ENCODE measurements at regions not wholly inside any gene's neighbourhood (a gene's known extent, or its start where the extent isn't known, plus 50 kb on each side); places are given as distances from the start of the nearest gene placed in this dataset.
"Not testable (repeated sequence)": the region's sequence is repeated elsewhere in the genome, so short reads cannot be mapped to it uniquely, and the experiment has no call there.

DNA sequence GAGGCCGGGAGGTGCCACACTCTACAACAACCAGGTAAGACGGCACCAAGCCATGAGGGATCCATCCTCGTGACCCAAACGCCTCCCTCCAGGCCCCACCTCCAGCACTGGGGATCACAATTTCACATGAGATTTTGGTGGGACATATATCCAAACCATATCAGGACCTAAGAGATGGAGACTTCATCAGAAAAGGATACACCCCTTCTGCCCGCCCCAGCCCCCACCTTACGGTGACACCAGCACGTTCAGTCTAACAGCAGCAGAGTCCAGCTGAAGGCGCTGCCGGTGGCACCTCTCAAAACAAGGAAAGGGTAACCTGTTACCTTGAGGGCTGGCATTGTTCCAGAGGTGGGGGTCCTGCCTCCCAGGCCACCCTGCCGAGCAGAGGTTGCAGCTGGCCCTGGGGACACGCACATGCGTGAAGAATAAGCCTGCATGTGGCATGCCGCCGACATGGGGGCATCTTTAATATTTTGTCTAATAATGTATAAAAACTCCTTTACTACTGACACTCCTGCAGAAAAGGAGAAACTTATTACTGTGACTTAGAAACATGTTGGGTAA, 154.4 kb downstream of the GALR1 start:
- Histone ChIP-seq H3K27me3 (no peaks in the 10 kb centered on the region), H3K36me3 (no peaks in the 10 kb centered on the region), H3K9me3 (no peaks in the 10 kb centered on the region), H3K4me3 (no peak overlapping the region)
- DNase-seq = no peak

DNA sequence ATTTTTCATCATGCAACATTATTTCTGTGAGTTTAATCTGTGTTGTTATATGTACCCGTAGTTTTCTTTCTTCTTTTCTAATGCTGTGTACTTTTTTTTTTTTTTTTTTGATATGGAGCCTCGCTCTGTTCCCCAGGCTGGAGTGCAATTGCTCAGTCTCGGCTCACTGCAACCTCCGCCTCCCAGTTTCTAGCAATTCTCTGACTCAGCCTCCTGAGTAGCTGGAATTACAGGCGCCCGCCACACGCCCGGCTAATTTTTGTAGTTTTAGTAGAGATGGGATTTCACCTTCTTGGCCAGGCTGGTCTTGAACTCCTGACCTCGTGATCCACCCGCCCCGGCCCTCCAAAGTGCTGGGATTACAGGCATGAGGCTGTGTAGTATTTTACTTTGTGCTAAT, 155.4 kb downstream of the GALR1 start:
- H3K36me3 ChIP-seq = no peaks in the 10 kb centered on the region
- H3K9me3 ChIP-seq = no peaks in the 10 kb centered on the region
- H3K4me3 ChIP-seq = no peak overlapping the region
- no peaks in the 10 kb centered on the region for H3K27me3 ChIP-seq
- no peak for DNase-seq

DNA sequence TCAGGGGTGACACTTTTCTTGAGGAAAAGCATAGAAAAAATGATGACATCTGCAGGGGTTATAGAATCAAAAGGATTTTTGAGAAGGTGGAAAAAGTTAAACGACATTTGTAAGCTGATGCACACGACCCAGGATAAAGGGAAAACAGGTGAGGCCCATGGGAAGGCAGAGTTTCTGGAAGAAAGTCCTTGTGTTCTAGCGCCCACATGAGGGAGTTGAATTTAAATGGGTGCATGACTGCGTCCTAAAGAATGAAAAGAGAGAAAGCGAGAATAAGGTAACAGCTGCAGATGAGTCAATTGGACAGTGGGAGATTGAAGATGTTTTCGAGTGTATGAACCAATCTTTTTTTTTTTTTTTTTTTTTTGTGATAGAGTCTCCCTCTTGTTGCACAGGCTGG, 158.1 kb downstream of the GALR1 start:
- Histone ChIP-seq H3K36me3 (no peaks in the 10 kb centered on the region), H3K9me3 (no peaks in the 10 kb centered on the region), H3K27me3 (no peaks in the 10 kb centered on the region), H3K4me3 (no peak overlapping the region)
- no peak for DNase-seq

DNA sequence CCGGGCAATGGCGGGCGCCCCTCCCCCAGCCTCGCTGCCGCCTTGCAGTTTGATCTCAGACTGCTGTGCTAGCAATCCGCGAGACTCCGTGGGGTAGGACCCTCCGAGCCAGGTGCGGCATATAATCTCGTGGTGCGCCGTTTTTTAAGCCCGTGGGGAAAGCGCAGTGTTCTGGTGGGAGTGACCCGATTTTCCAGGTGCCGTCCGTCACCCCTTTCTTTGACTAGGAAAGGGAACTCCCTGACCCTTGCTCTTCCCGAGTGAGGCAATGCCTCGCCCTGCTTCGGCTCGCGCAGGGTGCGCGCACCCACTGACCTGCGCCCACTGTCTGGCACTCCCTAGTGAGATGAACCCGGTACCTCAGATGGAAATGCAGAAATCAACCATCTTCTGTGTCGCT, 171.9 kb downstream of the GALR1 start:
- H3K4me3 ChIP-seq, H3K36me3 ChIP-seq, DNase-seq, H3K9me3 ChIP-seq, H3K27me3 ChIP-seq: not testable (repeated sequence)

DNA sequence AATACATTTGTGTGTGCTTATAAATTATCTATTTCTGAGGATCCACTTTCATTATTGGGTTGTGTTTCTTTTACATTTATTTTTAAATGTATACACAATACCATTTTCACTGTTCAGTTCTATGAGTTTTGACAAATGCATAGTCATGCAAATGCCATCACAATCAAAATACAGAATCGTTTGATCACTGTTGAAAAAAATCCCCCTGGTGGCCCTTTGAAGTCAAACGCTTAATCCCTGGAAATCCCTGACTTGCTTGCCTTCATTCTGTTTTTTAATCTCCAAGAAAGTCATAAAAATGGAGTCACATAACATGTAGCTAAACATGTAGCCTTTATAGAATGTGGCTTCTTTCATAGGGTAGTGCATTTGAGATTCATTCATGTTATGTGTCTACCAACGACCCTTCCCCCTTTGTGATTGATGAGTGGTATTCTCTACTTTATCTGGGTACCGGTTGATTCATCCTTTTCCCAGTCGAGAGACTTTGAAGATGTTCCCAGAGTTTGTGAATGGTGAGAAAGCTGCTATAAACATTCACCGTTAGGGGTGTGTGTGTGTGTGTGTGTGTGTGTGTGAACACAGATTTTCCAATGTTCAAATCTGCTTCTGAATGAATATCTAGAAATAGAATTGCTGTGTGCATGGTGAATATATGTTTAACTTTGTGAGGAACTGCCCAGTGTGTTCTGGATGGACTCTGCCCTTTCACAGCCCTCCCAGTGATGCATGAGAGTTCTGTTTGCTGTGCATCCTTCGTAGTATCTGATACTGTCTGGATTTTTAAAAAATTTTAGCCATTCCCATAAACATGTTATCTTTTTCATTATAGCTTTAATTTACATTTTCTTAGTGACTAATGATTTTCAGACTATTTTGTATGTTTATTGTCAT, 173.6 kb downstream of the GALR1 start:
- Histone ChIP-seq H3K36me3 (no peaks in the 10 kb centered on the region), H3K27me3 (no peaks in the 10 kb centered on the region), H3K9me3 (no peaks in the 10 kb centered on the region), H3K4me3 (no peak overlapping the region)
- DNase-seq = no peak

DNA sequence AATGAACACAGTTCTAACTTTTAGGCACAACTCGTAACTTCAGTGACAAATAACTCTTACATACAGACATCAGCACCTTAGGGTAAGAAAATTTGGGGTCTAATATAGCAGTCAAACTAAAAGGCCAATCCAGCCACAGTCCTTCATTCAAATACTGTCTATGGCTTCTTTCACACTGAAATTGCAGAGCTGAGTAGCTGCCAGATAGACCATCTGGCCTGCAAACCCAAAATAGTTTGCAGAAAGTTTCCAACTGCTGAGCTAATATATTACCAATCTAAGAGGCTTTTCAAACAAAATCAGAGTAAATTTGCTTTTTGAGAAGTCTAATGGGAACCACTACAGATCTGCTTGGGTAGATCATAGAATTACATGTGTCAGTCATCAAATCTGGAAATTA, 183.4 kb downstream of the GALR1 start:
- Histone ChIP-seq H3K4me3 (no peak overlapping the region), H3K27me3 (no peaks in the 10 kb centered on the region), H3K36me3 (no peaks in the 10 kb centered on the region), H3K9me3 (no peaks in the 10 kb centered on the region)
- DNase-seq = no peak

DNA sequence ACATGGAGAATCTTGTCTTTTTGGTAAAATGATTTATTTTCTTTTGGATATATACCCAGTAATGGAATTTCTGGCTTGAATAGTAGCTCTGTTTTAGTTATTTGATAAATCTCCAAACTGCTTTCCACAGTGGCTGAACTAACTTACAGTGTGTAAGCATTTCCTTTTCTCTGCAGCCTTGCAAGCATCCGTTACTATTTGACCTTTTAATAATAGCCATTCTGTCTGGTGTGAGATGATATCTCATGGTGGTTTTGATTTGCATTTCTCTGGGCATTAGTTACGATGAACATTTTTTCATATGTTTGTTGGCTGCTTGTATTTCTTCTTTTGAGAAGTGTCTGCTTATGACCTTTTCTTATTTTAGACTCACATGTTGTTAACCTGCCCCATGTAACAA, 190.2 kb downstream of the GALR1 start:
- no peaks in the 10 kb centered on the region for H3K27me3 ChIP-seq
- no peak overlapping the region for H3K4me3 ChIP-seq
- H3K9me3 ChIP-seq = no peaks in the 10 kb centered on the region
- no peaks in the 10 kb centered on the region for H3K36me3 ChIP-seq
- DNase-seq = no peak

DNA sequence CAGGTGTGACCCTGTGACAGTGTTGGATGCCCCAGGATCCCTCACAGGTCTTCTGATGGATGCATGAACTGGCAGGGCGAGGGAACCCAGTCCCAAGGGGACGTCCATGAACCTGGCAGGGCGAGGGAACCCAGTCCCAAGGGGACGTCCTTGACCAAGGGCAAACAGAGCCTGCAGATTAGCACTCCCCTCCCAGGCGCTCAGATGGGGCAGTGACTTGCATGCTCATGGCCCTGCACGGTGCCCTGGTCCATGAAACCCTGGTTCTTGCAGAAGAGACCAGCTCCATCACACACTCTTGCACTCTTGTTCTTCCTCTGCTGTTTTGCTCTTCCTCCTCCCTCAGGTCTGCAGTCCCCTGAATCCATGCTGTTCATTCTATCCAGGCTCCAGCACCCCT, 192.7 kb downstream of the GALR1 start:
- no peaks in the 10 kb centered on the region for H3K36me3 ChIP-seq

DNA sequence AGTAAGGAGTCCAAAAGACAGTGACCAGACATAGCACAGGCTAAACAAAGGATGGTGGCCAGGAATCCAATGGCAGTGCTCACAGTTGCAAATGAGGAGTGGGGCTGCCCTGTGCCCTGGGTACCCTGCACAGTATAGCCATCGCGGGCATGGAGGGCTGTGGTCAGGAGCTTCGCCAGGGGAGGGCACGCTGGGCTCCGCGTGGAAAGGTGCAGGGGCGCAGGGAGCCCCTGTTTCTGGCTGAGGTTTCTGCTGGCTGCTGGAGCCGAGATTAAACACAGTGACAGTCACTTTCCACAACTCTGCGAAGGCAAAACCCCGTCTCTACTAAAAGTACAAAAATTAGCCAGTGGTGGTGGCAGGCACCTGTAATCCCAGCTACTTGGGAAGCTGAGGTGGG, 194.7 kb downstream of the GALR1 start:
- DNase-seq = no peak
- Histone ChIP-seq H3K9me3 (no peaks in the 10 kb centered on the region), H3K4me3 (no peak overlapping the region), H3K36me3 (no peaks in the 10 kb centered on the region), H3K27me3 (no peaks in the 10 kb centered on the region)

More for the DNA sequence above, 192.7 kb downstream of the GALR1 start:
- no peak for DNase-seq
- Histone ChIP-seq H3K27me3 (no peaks in the 10 kb centered on the region), H3K4me3 (no peak overlapping the region), H3K9me3 (no peaks in the 10 kb centered on the region)

DNA sequence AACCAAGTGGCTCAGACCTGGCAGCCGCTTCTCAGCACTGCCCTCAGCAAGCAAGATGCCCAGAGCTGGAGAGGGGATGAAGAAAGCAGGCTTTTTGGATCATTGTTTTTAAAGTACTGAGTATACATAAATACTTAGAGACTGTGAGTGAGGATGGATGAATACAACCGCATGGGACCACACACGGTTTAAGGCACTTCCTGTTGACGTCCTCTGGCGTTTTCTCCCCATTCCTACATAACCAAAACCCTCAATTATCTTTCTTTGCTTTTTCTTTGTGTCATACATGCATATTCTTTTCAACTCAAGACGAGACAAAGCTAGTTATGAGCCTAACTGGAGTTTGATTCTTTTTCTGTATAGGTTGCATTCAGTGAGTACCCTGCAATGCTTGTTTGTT, 198.4 kb downstream of the GALR1 start:
- Histone ChIP-seq H3K36me3 (no peaks in the 10 kb centered on the region), H3K27me3 (no peaks in the 10 kb centered on the region), H3K4me3 (no peak overlapping the region), H3K9me3 (no peaks in the 10 kb centered on the region)
- no peak for DNase-seq

DNA sequence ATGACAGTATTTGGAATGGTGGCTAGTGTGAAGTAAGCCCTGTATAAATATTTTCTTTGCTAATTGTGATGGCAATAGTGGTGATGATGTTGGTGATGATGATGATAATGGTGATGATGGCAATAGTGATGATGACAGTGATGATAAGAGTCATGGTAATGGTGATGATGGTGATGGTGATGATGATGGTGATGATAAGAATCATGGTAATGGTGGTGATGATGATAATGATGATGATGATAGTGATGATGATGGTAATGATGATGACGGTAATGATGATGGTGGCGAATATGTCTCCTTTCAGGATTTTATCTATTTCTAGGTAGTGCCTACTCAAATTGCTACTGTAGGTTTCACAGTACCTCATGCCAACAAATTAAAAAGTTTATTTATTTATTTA, 205.4 kb downstream of the GALR1 start:
- DNase-seq = no peak
- Histone ChIP-seq H3K36me3 (no peaks in the 10 kb centered on the region), H3K27me3 (no peaks in the 10 kb centered on the region), H3K4me3 (no peak overlapping the region), H3K9me3 (no peaks in the 10 kb centered on the region)

DNA sequence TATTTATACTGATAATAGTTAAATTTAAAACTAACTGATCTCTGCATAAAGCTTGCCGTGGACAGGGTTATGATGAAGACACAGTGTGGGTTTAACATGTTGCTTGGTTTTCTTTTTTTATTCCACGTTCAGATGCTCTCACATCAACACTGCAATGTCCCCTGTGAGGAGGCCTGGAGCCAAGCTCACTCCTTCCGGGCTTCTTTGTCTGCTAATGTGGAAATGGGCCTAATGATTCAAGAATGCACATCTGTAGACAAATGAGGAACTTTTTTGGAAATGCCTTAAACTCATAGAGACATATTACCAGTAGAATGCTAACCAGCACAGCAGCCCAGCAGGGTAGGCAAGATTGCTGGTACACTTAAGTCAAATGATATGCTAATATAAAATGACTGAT, 208.0 kb downstream of the GALR1 start:
- DNase-seq = no peak
- no peak overlapping the region for H3K4me3 ChIP-seq
- H3K36me3 ChIP-seq = no peaks in the 10 kb centered on the region
- no peaks in the 10 kb centered on the region for H3K9me3 ChIP-seq
- no peaks in the 10 kb centered on the region for H3K27me3 ChIP-seq

DNA sequence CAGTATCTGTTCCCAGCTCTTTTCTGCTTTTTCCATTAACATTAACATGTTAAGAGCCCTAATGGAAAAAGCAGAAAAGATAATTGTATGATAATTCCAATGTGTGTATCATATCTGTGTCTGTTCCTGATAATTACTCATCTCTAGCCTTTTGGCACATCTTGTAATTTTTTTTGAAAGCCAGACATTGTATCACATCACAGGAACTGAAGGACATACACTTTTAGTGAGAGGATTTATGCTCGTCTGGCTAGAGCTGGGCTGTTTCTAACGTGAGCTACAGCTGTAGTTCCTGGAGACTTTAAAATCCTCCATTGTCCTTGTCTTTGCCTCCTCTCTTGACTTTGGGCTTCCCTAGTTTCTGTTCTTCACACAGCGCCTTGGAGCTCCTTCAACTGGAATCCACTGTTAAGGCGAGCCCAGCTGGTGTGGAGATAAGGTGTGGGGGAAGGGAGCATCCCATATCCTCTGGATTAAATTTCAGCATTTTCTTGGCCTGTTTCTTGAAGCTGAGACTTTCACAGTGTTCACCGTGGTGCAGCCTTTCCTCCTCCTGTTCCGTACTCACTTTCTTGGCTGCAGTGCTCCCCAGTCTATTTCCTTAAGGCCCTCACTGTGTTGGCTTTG, 211.5 kb downstream of the GALR1 start:
- H3K4me3 ChIP-seq = no peak overlapping the region
- no peaks in the 10 kb centered on the region for H3K36me3 ChIP-seq
- DNase-seq = no peak
- no peaks in the 10 kb centered on the region for H3K9me3 ChIP-seq
- H3K27me3 ChIP-seq = no peaks in the 10 kb centered on the region

DNA sequence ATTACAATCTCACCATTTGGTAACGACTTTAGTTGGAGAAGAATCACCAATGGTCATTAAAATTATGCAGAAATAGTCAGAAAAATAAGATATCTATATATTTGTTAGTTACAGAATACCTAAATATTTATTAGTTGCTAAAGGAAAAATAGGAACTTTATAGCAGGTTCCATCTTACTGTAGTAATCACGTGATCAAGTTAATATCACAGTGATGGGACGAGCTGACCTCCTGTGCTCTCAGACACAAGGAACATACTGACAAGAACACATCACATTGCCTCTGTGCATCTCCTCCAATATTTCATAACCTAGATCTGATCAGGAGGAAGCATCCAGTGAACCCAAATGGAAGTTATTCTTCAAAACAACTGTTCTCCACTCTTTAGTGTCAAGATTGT, 215.3 kb downstream of the GALR1 start:
- H3K9me3 ChIP-seq = no peaks in the 10 kb centered on the region
- no peak for DNase-seq
- no peak overlapping the region for H3K4me3 ChIP-seq
- H3K36me3 ChIP-seq = no peaks in the 10 kb centered on the region
- H3K27me3 ChIP-seq = no peaks in the 10 kb centered on the region

DNA sequence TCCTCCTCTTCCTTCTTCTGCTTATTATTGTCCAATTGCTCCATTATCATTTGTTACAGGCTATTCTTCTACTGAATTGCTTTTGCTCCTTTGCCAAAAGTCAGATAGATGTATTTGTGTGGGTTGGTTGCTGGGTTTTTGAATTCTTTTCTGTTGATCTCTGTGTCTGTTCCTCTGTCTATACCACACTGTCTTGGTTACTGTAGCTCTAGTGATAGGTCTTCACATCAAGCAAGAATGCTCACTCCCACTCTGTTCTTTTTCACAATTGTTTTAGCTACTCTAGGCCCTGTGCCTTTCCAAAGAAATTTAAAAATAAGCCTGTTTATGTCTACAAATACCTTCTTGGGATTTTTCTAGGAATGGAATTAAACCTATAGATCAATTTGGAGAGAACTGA, 217.2 kb downstream of the GALR1 start:
- DNase-seq = no peak
- Histone ChIP-seq H3K9me3 (no peaks in the 10 kb centered on the region), H3K4me3 (no peak overlapping the region), H3K36me3 (no peaks in the 10 kb centered on the region), H3K27me3 (no peaks in the 10 kb centered on the region)

DNA sequence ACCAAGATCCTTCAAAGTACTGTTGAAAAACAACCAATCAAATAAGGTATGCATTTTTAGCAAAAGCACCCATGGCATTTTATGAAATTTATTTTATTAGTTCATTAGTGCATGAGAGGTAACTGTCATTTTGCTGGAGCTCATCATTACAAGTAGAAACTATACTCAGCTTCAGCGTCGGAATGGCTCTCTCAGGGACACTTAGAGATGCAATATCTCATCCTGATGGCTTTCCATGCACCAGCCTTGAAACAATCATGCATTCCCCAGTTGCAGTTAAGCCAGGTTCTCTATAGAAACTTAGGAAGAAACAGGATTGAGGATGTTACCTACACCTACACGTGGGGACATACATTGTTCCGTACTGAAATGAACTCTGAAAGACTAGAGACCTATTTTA, 219.5 kb downstream of the GALR1 start:
- no peaks in the 10 kb centered on the region for H3K27me3 ChIP-seq
- no peak overlapping the region for H3K4me3 ChIP-seq
- DNase-seq = no peak
- H3K36me3 ChIP-seq = no peaks in the 10 kb centered on the region
- no peaks in the 10 kb centered on the region for H3K9me3 ChIP-seq

DNA sequence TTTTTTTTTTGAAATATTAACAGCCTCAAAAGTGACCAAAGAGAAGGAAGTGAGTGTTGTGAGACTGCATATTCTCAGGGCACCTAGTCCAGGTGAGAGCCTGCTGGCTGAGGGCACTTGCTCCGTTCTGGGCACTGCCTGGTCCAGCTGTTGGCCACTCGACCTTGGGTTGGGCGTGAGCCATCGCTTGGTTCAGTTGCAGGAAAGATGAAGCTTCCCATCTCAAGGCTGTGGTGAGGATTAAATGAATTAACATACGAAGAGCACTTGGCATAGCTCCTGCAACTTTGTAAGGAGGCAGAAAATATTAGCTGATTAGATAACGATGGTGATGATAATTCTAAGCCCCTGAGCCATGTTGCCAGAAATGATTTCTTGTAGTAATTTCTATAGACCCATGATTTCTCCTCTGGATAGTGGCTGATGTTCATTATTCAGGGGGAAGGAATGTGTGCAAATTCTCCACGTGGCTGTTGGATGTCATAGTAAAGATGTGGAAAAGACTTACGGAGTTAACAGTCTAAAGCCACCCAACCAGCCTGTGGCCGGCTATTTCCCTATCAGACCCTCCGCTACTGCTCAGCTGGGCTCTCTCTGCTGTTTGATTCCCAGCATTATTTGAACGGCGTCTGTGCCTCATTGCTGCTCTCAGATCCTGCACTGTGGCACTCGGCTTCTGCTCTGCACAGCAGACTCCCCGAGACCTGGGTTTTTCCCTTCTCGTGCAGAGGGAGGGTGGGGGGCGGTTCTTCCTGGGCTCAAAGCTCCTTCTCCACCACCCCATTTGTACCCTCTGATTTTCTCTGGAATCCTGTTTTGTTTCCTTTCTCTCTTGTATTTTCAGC, 221.1 kb downstream of the GALR1 start:
- DNase-seq = no peak
- no peaks in the 10 kb centered on the region for H3K9me3 ChIP-seq
- no peaks in the 10 kb centered on the region for H3K27me3 ChIP-seq
- H3K36me3 ChIP-seq = no peaks in the 10 kb centered on the region
- no peak overlapping the region for H3K4me3 ChIP-seq
